ENCODE measurements at regions not wholly inside any gene's neighbourhood (a gene's known extent, or its start where the extent isn't known, plus 50 kb on each side); places are given as distances from the start of the nearest gene placed in this dataset.

DNA sequence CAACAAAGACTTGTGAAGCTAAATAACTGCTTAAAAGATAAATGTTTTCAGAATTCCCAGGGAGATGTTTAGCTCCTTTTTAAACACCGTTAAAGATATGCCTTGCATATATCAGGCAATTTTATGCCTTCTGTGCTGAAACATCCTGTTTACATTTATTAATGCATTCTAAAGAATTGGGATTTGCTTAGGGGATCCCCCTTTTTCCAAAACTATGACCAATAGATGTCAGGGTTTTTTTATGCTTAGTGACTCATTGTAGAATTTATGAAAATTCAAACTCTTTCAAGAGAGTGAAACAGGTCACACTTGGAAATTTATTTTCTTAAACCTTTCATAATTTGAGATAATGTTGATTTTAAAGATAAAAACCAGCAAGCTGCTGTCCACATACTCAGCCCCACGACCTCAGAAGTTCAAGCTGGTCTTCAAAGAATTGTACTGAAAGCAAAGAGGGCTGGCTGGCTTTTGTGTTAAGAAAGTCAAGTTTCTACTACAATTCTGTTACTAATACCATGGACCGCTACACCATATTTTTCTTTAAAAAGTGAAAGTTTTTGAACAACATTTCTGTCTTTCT, 411.8 kb downstream of the ETV1 start:
- Histone ChIP-seq H3K4me3 (no peak overlapping the region), H3K27ac (no peak overlapping the region), H3K36me3 (no peaks in the 10 kb centered on the region), H3K4me1 (no peaks in the 10 kb centered on the region), H3K27me3 (no peaks in the 10 kb centered on the region), H3K9me3 (no peaks in the 10 kb centered on the region)
- intact Hi-C loops (cut with DNase I) = no loop called here
- TF ChIP-seq POLR2AphosphoS5 (IDR thresholded peaks at IDR 0.05) = no peak
- no peak for TF ChIP-seq CTCF (IDR thresholded peaks at IDR 0.05)
- no peak for TF ChIP-seq POLR2A (IDR thresholded peaks at IDR 0.05)
- TF ChIP-seq EP300 (IDR thresholded peaks at IDR 0.05) = no peak
- WGBS, 2 donors = 52 to 63% methylated on average over 3 of the region's 3 CpGs
- DNase-seq = no peak

GRCh38 chr7:13578294-13578693, 411.2 kb downstream of the ETV1 start:
- TF ChIP-seq EP300 (IDR thresholded peaks at IDR 0.05) (no peak), POLR2AphosphoS5 (IDR thresholded peaks at IDR 0.05) (no peak)
- no peak overlapping the region for H3K4me3 ChIP-seq
- no peak overlapping the region for H3K27ac ChIP-seq
- no peaks in the 10 kb centered on the region for H3K9me3 ChIP-seq
- no peaks in the 10 kb centered on the region for H3K36me3 ChIP-seq
- intact Hi-C loops (cut with DNase I) = no loop called here
- no peak for DNase-seq
- WGBS, 2 donors = 61 to 63% methylated on average over 1 of the region's 1 CpG
- no peaks in the 10 kb centered on the region for H3K4me1 ChIP-seq
- no peaks in the 10 kb centered on the region for H3K27me3 ChIP-seq

- H3K4me3 ChIP-seq = no peak overlapping the region
- H3K9me3 ChIP-seq = no peaks in the 10 kb centered on the region
- no peaks in the 10 kb centered on the region for H3K27me3 ChIP-seq
- no peak overlapping the region for H3K27ac ChIP-seq
- no peak for DNase-seq
- H3K4me1 ChIP-seq = no peaks in the 10 kb centered on the region
- intact Hi-C loops (cut with DNase I) = no loop called here
- TF ChIP-seq EP300 (IDR thresholded peaks at IDR 0.05) = no peak
- TF ChIP-seq POLR2AphosphoS5 (IDR thresholded peaks at IDR 0.05) = no peak
- no peak for TF ChIP-seq CTCF (IDR thresholded peaks at IDR 0.05)
- no peak for TF ChIP-seq POLR2A (IDR thresholded peaks at IDR 0.05)
- H3K36me3 ChIP-seq = no peaks in the 10 kb centered on the region
These were observed 408.4 kb downstream of the ETV1 start for GRCh38 chr7:13581097-13581496.

GRCh38 chr7:13593854-13594253, 395.6 kb downstream of the ETV1 start:
- Histone ChIP-seq H3K4me1 (no peaks in the 10 kb centered on the region), H3K27me3 (no peaks in the 10 kb centered on the region), H3K36me3 (no peaks in the 10 kb centered on the region), H3K4me3 (no peak overlapping the region), H3K27ac (no peak overlapping the region), H3K9me3 (peaks cover 0 to 4% (median 0%) of the 10 kb centered on the region in 4 donors)
- DNase-seq = no peak
- TF ChIP-seq POLR2A (IDR thresholded peaks at IDR 0.05) (no peak), CTCF (IDR thresholded peaks at IDR 0.05) (no peak)
- intact Hi-C loops (cut with DNase I) = no loop called here
- 49 to 65% methylated on average over 2 of the region's 2 CpGs for WGBS, 2 donors

- Histone ChIP-seq H3K27me3 (no peaks in the 10 kb centered on the region), H3K9me3 (no peaks in the 10 kb centered on the region), H3K27ac (no peak overlapping the region), H3K4me1 (no peaks in the 10 kb centered on the region), H3K36me3 (no peaks in the 10 kb centered on the region), H3K4me3 (no peak overlapping the region)
- intact Hi-C loops (cut with DNase I) = no loop called here
- TF ChIP-seq EP300 (IDR thresholded peaks at IDR 0.05) = no peak
- TF ChIP-seq POLR2AphosphoS5 (IDR thresholded peaks at IDR 0.05) = no peak
- no peak for TF ChIP-seq POLR2A (IDR thresholded peaks at IDR 0.05)
- no peak for TF ChIP-seq CTCF (IDR thresholded peaks at IDR 0.05)
- WGBS, 2 donors = 64 to 77% methylated on average over 2 of the region's 2 CpGs
- DNase-seq = no peak
These were observed 387.4 kb downstream of the ETV1 start for GRCh38 chr7:13602036-13602435.

Data from sigmoid colon (tissue), 6 donors.